ENCODE measurements at regions not wholly inside any gene's neighbourhood (a gene's known extent, or its start where the extent isn't known, plus 50 kb on each side); places are given as distances from the start of the nearest gene placed in this dataset.
"Not testable (repeated sequence)": the region's sequence is repeated elsewhere in the genome, so short reads cannot be mapped to it uniquely, and the experiment has no call there.

DNA sequence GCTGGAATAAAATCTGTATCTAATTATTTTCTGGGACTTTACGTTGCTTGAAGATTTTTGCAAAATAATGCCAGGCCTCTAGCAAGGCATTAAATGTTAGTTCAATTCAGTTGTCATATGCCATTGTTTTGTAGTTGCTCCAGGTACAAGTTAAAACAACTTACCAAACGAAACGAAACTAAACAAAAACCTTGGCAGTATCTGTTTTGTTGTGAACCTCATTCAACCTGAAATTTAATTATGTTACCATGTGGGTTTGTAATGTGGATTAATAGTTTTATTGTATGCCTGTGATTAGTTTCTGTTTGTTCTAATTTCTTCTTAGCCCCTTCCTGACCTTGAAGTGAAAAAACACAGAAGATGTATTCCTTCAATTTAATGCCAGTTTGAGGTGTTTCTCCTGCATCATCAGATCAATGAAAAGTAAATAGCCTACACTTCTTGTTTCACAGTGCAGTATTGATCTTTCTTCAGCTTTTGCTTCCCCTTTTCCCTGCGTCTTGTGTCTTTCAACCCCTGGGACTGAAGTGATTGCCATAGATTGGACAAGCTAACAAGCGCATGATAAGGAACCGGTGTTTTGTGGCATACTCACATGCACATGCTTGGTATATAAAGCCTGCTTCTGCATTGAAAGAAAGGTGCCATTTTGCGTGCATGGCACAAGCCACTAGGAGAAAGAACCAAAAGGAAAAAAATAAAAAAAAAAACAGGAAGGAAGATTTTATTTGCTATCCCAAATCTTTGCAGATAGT lies 699.0 kb upstream of the ARRDC3 start:
- no peak for DNase-seq

- DNase-seq = no peak
Observed at GRCh38 chr5:92070786-92071185, 687.7 kb upstream of the ARRDC3 start.

GRCh38 chr5:92064993-92065392 lies 681.9 kb upstream of the ARRDC3 start:
- DNase-seq = no peak

GRCh38 chr5:92051741-92052140 lies 668.6 kb upstream of the ARRDC3 start:
- no peak for DNase-seq

GRCh38 chr5:92050970-92051369 lies 667.9 kb upstream of the ARRDC3 start:
- no peak for DNase-seq

GRCh38 chr5:92041911-92042660 lies 659.0 kb upstream of the ARRDC3 start:
- no peak for DNase-seq

GRCh38 chr5:92041206-92041605 lies 658.1 kb upstream of the ARRDC3 start:
- no peak for DNase-seq

DNA sequence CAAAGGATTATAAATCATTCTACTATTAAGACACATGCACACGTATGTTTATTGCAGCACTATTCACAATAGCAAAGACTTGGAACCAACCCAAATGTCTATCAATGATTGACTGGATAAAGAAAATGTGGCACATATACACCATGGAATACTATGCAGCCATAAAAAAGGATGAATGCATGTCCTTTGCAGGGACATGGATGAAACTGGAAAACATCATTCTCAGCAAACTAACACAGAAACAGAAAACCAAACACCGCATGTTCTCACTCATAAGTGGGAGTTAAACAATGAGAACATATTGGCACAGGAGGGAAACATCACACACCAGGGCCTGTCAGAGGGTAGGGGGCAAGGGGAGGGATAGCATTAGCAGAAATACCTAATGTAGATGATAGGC lies 646.7 kb upstream of the ARRDC3 start:
- not testable (repeated sequence) for DNase-seq

GRCh38 chr5:92023555-92023954 lies 640.4 kb upstream of the ARRDC3 start:
- no peak for DNase-seq

GRCh38 chr5:92023141-92023471 lies 640.0 kb upstream of the ARRDC3 start:
- DNase-seq = no peak

- no peak for DNase-seq
Observed at GRCh38 chr5:92022415-92023140, 639.5 kb upstream of the ARRDC3 start.

DNA sequence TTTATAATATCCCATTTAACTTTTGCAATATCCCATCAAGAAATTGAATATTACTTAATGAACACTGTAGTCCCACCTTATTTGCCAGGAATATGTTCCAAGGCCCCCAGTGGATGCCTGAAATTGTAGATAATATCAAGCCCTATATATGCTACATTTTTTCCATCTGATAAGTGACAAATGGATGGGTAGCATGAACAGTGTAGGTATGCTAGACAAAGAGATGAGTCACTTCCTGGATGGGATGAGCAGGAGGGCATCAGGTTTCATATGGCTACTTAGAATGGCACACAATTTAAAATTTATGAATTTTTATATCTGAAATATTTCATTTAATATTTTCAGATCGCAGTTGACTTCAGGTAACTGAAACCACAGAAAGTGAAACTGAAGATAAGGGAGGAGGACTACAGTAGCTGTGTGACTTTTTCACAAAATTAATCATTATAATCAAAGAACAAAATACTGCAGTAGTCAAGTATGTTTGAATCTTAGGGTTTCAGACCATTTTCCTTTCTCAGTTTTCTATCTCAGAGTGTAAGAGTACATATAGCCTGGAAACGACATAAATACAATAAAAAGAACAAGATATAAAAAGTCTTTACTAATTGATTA lies 636.4 kb upstream of the ARRDC3 start:
- no peak for DNase-seq

DNA sequence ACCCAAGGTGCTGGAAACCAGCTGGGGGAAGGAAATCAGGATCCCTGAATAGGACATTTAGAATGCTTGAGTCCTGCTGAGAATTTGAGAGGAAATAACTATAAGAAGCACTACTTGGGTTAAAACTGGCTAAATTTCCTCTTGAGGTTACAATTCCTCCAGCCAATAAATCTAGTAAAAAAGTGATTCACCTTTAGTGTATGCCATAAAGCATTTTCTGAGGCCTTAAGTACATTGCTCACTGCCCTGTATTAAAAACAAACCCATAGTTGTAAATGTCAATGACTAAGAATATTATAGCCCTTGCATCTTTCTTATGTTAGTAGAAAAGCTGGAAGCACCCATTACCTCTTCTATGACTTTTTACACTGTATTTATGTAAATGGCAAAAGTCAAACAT lies 634.7 kb upstream of the ARRDC3 start:
- no peak for DNase-seq

DNA sequence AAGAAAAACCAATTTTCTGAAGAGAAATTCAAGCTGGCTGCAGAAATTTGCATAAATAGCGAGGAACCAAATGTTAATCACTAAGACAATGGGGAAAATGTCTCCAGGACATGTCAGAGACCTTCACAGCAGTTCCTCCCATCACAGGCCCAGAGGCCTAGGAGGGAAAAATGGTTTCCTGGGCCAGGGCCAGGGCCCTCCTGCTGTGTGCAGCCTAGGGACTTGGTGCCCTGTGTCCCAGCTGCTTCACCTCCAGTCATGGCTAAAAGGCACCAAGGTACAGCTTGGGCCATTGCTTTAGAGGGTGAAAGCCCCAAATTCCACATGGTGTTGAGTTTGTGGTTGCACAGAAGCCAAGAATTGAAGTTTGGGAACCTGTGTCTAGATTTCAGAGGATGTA lies 628.7 kb upstream of the ARRDC3 start:
- DNase-seq = not testable (repeated sequence)

GRCh38 chr5:92003806-92004205 lies 620.7 kb upstream of the ARRDC3 start:
- DNase-seq = no peak

GRCh38 chr5:92002721-92003274 lies 619.7 kb upstream of the ARRDC3 start:
- no peak for DNase-seq

- DNase-seq = no peak
Observed at GRCh38 chr5:91998774-91999173, 615.7 kb upstream of the ARRDC3 start.

- DNase-seq = no peak
Observed at GRCh38 chr5:91983869-91984268, 600.8 kb upstream of the ARRDC3 start.

- no peak for DNase-seq
Observed at GRCh38 chr5:91978221-91978882, 595.2 kb upstream of the ARRDC3 start.

DNA sequence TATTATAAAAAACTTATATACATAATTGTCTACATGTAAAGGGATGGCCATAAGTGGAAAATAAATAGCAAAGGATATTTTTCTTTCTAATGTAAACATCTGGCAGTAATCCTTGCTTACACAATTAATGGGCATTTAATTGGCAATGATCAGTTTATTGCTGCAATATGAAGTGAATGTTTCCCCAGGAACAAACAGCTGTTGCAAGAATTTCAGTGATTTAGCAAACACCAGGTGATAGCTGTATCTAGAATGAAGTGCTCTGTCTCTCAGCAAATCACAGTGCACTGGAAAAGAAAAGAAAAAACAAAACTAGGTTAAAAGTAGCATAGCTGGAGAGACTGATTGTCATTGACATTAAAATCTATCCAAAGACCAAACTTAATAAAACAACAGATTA lies 594.5 kb upstream of the ARRDC3 start:
- DNase-seq = no peak

DNA sequence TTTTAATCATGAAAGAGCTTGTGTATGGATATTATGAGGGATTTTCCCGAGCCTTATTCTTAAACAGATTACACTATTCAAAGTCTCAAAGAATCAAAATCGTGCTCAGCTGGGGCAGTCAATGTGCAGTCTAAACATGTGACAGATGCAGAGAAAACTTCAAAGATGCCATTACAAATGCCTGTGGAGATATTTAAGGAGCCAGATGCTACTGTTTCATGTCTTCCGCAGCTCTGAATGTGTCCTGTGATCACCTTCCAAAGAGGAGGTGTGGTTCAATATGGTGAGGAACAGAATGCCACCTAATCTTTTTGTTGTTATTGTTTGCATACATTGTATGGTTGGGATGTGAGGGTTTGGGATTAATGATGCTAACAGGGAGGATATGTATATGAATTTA lies 593.3 kb upstream of the ARRDC3 start:
- no peak for DNase-seq

All from amygdala (tissue), 56 donors.